Esophagus (tissue), 2 donors: ENCODE measurements at regions not wholly inside any gene's neighbourhood (a gene's known extent, or its start where the extent isn't known, plus 50 kb on each side); places are given as distances from the start of the nearest gene placed in this dataset.

Experiments
- H3K27ac ChIP-seq, 2 donors: one replicate each; pipeline ENCODE4 v1.5.1; 2013; ENCODE audit warnings: low read depth in 2 of 2, mild to moderate bottlenecking in 2 of 2, inconsistent platforms in 1 of 2, low read length in 1 of 2, moderate library complexity in 1 of 2
- H3K27me3 ChIP-seq, 2 donors: one replicate each; pipeline ENCODE4 v1.6.1; 2013; ENCODE audit warnings: low read length in 2 of 2, control low read depth in 1 of 2, mild to moderate bottlenecking in 1 of 2; ENCODE audit not compliant: insufficient read depth in 2 of 2, control insufficient read depth in 1 of 2
- H3K36me3 ChIP-seq, 2 donors: one replicate each; pipeline ENCODE4 v1.6.1; 2013; ENCODE audit warnings: low read length in 1 of 2; ENCODE audit not compliant: control insufficient read depth in 2 of 2, insufficient read depth in 2 of 2
- H3K4me1 ChIP-seq, 2 donors: one replicate each; pipeline ENCODE4 v1.6.1; 2013; ENCODE audit warnings: low read length in 1 of 2; ENCODE audit not compliant: control insufficient read depth in 2 of 2, insufficient read depth in 2 of 2
- H3K4me3 ChIP-seq, 2 donors: one replicate each; pipeline ENCODE4 v1.5.1; 2013; ENCODE audit warnings: low read length in 2 of 2, mild to moderate bottlenecking in 2 of 2, low read depth in 1 of 2, moderate library complexity in 1 of 2
- H3K9me3 ChIP-seq, 2 donors: one replicate each; pipeline ENCODE4 v1.6.1; 2013; ENCODE audit warnings: mild to moderate bottlenecking in 2 of 2, low read depth in 1 of 2, low read length in 1 of 2, moderate library complexity in 1 of 2; ENCODE audit not compliant: control insufficient read depth in 2 of 2, insufficient read depth in 1 of 2
- WGBS, 2 donors: extraction: QIAGEN DNeasy Blood & Tissue Kit; methylation state at CpG; one replicate each; pipeline ENCODE4 v1.1.7; 2013; 5-methylcytosine and 5-hydroxymethylcytosine counted together
- donor health status: healthy with polysubstance abuse.
- donor health status: Bipolar disorder and iron deficiency.

DNA sequence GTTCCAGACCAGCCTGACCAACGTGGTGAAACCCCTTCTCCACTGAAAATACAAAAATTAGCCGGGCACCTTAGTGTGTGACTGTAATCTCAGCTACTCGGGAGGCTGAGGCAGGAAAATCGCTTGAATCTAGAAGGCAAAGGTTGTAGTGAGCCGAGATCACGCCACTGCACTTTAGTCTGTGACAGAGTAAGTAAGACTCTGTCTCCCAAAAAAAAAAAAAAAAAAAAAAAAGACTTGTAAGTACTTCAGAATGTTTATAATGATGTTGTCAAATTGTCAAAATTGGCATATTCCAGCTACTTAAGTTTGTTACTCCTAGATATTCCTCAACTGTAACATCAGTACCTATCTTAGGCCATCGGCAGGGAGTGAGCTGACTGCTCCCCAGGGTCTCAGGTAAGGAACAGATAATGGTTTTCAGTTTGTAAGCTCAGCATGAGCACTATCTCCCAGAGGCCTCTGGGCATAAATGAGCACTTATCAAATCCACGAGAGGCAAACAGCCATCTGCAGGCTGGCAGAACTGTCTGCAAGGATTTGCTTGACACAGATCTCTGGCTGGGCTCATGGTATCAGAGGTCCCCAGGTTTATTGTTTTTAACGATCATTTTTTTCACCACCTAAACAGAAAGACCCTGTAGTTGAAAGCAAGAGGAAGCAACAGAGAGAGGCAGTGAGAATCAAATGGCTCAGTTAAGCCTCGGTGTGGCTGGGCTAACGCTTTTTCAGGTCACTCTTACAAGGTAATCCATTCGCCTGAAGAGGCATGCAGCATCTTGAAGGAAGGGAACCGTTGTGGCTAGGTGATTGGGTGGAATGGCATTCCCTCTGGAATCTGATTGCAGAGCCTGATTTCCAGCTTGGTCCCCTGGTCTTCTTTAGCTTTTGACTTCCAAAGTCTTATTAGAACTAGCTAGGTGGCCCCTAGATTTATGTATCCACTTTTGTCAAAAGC lies 115.9 kb downstream of the LY86 start:
- H3K9me3 ChIP-seq, result no peaks in the 10 kb centered on the region
- H3K36me3 ChIP-seq, result no peaks in the 10 kb centered on the region
- H3K4me3 ChIP-seq, result no peak overlapping the region
- 66 to 68% methylated on average over 13 of the region's 13 CpGs for WGBS, 2 donors
- H3K27me3 ChIP-seq, result no peaks in the 10 kb centered on the region
- no peak overlapping the region for H3K27ac ChIP-seq
- peaks cover 0 to 11% of the 10 kb centered on the region in 2 donors for H3K4me1 ChIP-seq

- Histone ChIP-seq H3K36me3 (peaks cover 0 to under 1% of the 10 kb centered on the region in 2 donors), H3K27me3 (no peaks in the 10 kb centered on the region), H3K9me3 (no peaks in the 10 kb centered on the region), H3K27ac (no peak overlapping the region), H3K4me1 (peaks cover 0 to 4% of the 10 kb centered on the region in 2 donors), H3K4me3 (no peak overlapping the region)
- WGBS, 2 donors, result 86 to 94% methylated on average over 3 of the region's 3 CpGs
Observed at GRCh38 chr6:6705061-6705425, 116.5 kb downstream of the LY86 start.

- WGBS, 2 donors, result 79 to 83% methylated on average over 13 of the region's 13 CpGs
- Histone ChIP-seq H3K4me3 (no peak overlapping the region), H3K27me3 (no peaks in the 10 kb centered on the region), H3K9me3 (no peaks in the 10 kb centered on the region), H3K36me3 (peaks cover 0 to 2% of the 10 kb centered on the region in 2 donors), H3K4me1 (peaks cover 0 to 3% of the 10 kb centered on the region in 2 donors), H3K27ac (peak overlapping the region; percentile 17 to 63)
Observed at GRCh38 chr6:6705915-6706675, 117.6 kb downstream of the LY86 start.

DNA sequence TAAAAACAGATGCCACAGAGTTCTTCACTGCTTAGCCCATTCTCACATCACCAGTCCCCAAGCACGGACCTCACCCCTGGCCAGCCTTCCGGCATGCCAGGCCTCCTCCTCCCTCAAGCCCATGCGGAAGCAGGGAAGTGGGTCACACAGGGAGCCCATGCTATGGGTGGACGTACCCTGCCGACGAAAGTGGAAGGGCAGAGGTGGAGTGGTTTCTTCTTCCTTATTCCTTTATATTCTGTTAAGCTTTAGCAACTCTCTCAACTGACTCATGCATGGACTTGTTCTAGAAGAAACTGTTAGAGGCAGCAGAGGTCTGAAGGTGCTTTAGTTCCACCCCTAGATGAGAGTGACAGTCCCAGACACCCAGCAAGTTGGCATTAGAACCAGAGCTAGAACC lies 118.6 kb downstream of the LY86 start:
- WGBS, 2 donors, result 67 to 77% methylated on average over 6 of the region's 6 CpGs
- Histone ChIP-seq H3K9me3 (no peaks in the 10 kb centered on the region), H3K27me3 (no peaks in the 10 kb centered on the region), H3K36me3 (peaks cover 0 to 2% of the 10 kb centered on the region in 2 donors), H3K4me1 (peaks cover 0 to 7% of the 10 kb centered on the region in 2 donors), H3K4me3 (no peak overlapping the region), H3K27ac (peak overlapping the region; percentile 90 to 96)

GRCh38 chr6:6709106-6709505 lies 120.6 kb downstream of the LY86 start:
- H3K27me3 ChIP-seq, result no peaks in the 10 kb centered on the region
- H3K27ac ChIP-seq, result no peak overlapping the region
- no peaks in the 10 kb centered on the region for H3K9me3 ChIP-seq
- 84 to 87% methylated on average over 3 of the region's 3 CpGs for WGBS, 2 donors
- H3K36me3 ChIP-seq, result peaks cover 0 to 2% of the 10 kb centered on the region in 2 donors
- H3K4me1 ChIP-seq, result peaks cover 0 to 21% of the 10 kb centered on the region in 2 donors
- no peak overlapping the region for H3K4me3 ChIP-seq

GRCh38 chr6:6711031-6711785 lies 122.7 kb downstream of the LY86 start:
- H3K27me3 ChIP-seq, result no peaks in the 10 kb centered on the region
- 78 to 89% methylated on average over 7 of the region's 7 CpGs for WGBS, 2 donors
- peaks cover 0 to 2% of the 10 kb centered on the region in 2 donors for H3K36me3 ChIP-seq
- peaks cover 0 to 22% of the 10 kb centered on the region in 2 donors for H3K4me1 ChIP-seq
- peak overlapping the region in 1 of 2 donors; percentile 94 for H3K27ac ChIP-seq
- H3K9me3 ChIP-seq, result no peaks in the 10 kb centered on the region
- H3K4me3 ChIP-seq, result no peak overlapping the region

DNA sequence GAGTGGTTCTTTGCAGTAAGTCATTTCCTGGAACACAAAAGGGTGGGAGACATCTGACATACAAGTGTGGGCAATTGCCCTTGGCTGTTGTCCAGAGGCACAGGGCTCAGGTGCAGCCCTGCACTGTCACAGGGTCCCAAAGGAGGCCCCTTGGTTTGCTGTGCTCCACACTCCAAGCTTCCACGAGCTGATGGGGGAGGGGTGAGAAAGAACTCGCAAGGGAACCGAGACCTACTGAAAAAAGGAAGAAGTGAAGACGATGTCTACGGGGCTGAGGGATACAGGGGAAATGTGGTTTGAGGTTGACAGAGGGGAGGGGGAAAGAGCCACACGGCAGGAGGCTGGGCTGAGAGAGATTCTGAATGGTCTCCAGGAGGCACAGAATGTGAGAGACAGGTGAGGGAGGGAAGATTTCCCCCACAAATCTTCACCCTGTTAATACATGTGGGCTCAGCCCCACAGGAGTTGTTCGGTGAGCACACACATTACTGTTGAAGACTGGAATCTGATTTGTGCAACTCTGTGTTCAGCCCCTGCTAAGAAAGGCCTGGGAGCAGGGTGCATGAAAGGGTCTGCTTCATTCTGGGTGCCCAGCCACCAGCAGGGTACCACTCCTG lies 123.4 kb downstream of the LY86 start:
- H3K4me1 ChIP-seq, result peaks cover 0 to 22% of the 10 kb centered on the region in 2 donors
- H3K27ac ChIP-seq, result peak overlapping the region; percentile 89 to 94
- no peaks in the 10 kb centered on the region for H3K27me3 ChIP-seq
- no peak overlapping the region for H3K4me3 ChIP-seq
- peaks cover 0 to 2% of the 10 kb centered on the region in 2 donors for H3K36me3 ChIP-seq
- 65 to 72% methylated on average over 7 of the region's 7 CpGs for WGBS, 2 donors
- no peaks in the 10 kb centered on the region for H3K9me3 ChIP-seq

- 29 to 34% methylated on average over 25 of the region's 25 CpGs for WGBS, 2 donors
- Histone ChIP-seq H3K27ac (peak overlapping the region; percentile 89 to 94), H3K4me3 (no peak overlapping the region), H3K4me1 (peaks cover 0 to 25% of the 10 kb centered on the region in 2 donors), H3K27me3 (no peaks in the 10 kb centered on the region), H3K36me3 (peaks cover 0 to 2% of the 10 kb centered on the region in 2 donors), H3K9me3 (no peaks in the 10 kb centered on the region)
Observed at GRCh38 chr6:6712449-6713403, 124.2 kb downstream of the LY86 start.
